ENCODE measurements at regions not wholly inside any gene's neighbourhood (a gene's known extent, or its start where the extent isn't known, plus 50 kb on each side); places are given as distances from the start of the nearest gene placed in this dataset.
"Not testable (repeated sequence)": the region's sequence is repeated elsewhere in the genome, so short reads cannot be mapped to it uniquely, and the experiment has no call there.

- DNase-seq: no peak
Observed at GRCh38 chr5:120817044-120817985, 353.2 kb downstream of the PRR16 start.

DNA sequence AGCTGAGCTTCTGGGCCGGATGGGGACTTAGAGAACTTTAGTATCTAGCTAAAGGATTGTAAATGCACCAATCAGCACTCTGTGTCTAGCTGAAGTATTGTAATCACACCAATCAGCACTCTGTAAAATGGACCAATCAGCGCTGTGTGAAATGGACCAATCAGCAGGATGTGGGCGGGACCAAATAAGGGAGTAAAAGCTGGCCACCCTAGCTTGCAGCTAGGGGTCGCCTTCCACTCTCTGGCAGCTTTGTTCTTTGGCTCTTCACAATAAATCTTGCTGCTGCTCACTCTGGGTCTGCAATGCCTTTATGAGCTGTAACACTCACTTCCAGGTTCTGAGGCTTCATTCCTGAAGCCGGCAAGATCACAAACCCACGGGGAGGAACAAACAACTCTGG lies 354.0 kb downstream of the PRR16 start:
- DNase-seq: no peak

GRCh38 chr5:120823328-120823727 lies 359.2 kb downstream of the PRR16 start:
- no peak for DNase-seq

- not testable (repeated sequence) for DNase-seq
Observed at GRCh38 chr5:120831646-120832045, 367.5 kb downstream of the PRR16 start.

GRCh38 chr5:120841830-120842229 lies 377.7 kb downstream of the PRR16 start:
- DNase-seq: no peak

DNA sequence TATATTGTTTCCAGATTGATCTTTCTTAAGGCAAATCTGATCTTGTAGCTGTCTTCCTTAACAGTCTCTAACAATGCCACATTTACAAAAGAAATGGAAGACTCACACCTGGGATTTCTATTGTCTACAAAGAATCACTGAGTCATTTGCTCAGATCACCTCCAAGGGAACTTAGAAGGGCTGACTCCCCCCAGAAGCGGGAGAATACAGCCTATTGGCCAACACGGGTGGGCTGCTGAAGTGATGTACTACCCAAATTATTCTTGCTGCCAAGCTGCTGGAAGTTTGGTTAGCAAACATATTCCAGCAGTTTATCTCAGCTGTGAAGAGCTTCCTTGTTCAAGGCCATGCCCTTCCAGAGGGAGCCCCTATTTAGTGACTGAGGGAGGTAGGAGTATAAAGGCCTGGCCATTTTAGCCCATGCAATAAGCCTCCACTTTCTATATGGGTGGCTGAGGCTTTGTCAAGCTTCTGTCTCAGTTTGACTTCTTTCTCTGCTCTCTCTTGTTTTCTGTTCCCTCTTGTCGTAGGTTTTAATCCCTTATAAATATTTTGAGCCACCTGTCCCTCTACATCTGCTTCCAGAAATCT lies 379.4 kb downstream of the PRR16 start:
- no peak for DNase-seq

DNA sequence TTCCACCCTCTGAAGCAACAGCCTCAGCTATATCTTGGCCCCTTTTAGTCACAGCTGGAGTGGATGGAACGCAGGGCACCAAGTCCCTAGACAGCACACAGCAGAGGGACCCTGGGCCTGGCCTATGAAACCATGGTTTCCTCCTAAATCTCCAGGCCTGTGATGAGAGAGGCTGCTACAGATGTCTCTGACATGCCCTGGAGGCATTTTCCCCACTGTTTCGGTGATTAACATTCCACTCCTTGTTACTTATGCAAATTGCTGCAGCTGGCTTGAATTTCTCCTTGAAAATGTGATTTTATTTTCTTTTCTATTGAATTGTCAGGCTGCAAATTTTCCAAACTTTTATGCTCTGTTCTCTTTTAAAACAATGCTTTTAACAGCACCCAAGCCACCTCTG lies 384.8 kb downstream of the PRR16 start:
- DNase-seq: no peak

GRCh38 chr5:120852222-120852860 lies 388.2 kb downstream of the PRR16 start:
- DNase-seq: no peak

DNA sequence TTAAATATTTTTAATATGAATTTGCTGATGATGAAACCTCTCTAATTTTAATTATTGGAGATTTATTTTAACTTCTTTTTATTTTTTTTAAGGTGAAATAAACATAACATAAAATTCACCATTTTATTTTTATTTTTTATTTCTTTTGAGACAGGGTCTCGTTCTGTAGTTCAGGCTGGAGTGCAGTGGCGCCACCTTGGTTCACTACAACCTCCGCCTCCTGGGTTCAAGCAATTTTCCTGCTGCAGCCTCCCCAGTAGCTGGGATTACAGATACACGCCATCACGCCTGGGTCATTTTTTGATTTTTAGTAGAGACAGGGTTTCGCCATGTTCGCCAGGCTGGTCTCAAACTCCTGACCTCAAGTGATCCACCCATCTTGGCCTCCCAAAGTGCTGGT lies 402.9 kb downstream of the PRR16 start:
- DNase-seq: no peak

- no peak for DNase-seq
Observed at GRCh38 chr5:120869831-120870230, 405.7 kb downstream of the PRR16 start.

GRCh38 chr5:120872297-120872696 lies 408.2 kb downstream of the PRR16 start:
- no peak for DNase-seq

DNA sequence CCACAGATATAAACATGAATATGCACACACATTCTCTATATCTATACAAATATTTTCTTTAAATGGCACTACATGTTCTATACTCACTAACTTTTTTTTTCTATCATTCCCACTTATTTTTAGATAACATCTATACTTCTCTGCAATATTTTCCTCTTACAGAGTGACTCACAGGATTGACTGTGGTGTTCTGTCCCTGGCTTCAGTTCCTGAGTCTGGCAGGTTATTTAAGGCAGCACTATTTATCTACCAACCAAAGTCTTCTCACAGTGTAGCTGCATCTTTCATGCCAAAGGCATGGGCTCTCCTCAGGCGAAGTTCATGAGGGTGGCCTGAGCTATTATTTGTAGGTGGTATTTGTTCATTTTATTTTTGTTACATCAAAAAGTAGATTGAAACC lies 409.0 kb downstream of the PRR16 start:
- DNase-seq: no peak

- DNase-seq: no peak
Observed at GRCh38 chr5:120874081-120874862, 410.2 kb downstream of the PRR16 start.

DNA sequence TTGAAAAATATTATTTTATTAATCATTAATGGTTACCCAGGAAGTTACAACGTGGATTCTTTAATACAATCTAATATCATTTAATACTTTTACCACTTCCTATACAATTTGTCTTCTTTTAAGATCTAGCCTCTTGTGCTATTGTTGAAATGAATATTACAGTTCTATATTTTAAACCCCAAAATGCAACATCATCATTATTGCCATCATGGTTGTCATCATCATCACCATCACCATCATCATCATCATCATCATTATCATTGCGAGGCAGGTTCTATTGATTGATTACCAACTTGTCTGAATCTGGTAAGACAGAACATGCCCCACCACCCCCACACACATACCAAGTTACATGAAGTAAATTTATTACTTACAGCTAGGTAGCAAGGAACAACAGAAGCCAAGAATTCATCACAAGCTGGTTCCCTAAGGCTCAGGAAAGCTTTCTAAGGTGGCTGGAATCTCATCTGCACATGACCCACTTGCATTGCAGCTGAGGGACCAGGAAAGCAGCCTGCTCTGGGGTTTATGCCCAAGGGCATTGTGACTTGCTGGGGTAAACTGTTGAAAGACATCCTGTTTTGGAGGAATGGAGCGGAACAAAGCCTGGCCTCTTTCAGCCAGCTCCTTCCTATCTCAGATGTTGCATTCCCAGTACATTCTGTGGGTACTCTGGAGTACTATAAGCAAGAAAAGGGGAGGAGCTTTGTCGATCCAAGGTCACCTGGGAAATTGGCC lies 418.1 kb downstream of the PRR16 start:
- no peak for DNase-seq

DNA sequence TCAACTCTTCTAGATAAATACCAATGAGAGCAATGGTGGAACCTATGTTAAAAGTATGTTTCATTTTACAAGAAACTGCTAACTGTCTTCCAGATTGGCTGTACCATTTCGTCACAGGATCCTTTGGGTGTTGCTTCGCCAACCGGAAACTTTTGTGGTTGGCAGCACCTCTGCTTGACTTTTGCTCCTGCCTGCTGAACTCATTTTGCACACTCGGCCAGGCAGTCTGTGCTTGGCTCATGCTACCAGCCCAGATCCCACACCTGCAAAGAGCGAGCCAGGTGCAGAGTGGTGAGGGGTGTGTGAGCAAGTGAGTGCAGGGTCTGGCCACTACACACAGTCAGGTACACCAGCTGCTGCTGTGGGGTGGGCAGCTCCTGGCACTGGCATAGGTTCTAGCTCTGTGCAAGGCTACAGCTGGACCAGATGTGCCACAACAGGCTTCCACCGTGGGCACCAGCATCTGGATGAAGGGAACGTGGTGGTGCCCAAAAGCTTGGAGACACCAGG lies 422.3 kb downstream of the PRR16 start:
- DNase-seq: no peak

DNA sequence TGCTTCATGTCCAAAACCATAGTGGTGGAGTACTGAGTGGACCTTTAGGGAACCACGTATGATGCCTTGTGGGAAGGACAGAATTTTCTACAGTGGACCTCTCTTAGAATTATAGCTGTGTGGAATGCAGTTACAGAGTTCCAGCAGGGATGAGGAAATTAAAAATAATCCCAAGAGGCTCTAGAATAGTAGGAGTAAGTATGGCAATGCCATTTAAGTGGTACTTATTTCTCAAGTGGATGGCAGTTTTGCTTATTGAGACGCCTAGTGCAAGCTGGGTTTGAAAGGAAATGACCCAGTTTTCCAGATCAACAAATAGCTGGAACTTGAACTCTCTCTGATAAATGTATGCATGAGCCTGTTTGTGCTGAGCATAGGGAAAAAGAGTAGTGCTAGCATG lies 431.6 kb downstream of the PRR16 start:
- DNase-seq: no peak

DNA sequence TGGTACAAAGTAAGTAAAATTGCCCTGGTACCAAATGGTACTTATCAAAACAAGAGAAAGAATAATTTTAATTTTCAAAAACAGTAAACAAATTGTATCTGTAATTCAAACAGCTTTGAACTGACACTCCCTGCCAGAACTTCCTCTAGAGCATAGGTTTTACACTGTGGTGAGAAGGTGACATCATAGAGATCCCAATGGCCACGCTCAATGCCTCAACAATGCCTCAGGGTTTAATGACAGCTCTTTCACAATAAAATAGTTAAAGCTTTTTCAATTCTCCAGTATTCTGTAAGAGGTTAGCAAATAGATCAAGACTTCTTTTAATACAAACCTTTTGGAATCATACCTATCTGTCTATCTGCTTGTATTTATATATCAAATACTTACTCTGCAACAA lies 437.1 kb downstream of the PRR16 start:
- DNase-seq: no peak

- no peak for DNase-seq
Observed at GRCh38 chr5:120907953-120908352, 443.9 kb downstream of the PRR16 start.

- no peak for DNase-seq
Observed at GRCh38 chr5:120910629-120911028, 446.5 kb downstream of the PRR16 start.

DNA sequence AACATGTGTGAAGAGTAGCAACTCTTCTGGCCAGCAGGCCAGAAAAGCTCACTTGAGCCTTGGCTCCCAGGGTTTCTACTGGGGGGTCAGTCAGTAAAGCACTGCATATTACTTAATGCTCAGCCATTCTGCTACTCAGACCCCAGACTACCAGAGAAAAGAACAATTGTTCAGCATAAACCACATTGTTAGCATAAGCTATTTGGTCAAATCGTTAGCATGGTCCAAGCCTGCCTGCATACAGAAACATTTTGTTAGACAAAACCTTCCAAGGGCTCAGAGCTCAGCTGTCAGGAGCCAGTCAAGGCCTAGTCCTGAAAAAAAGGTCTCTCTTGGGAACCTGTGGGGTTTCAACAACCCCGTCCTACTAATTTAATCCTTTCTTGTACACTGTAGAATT lies 449.3 kb downstream of the PRR16 start:
- DNase-seq: no peak

- no peak for DNase-seq
Observed at GRCh38 chr5:120917214-120917758, 453.2 kb downstream of the PRR16 start.

- DNase-seq: no peak
Observed at GRCh38 chr5:120919017-120919416, 454.9 kb downstream of the PRR16 start.
